Activated CD4-positive, alpha-beta T cell treated with anti-CD3 and anti-CD28 coated beads for 36 hours (primary cell): ENCODE measurements at regions not wholly inside any gene's neighbourhood (a gene's known extent, or its start where the extent isn't known, plus 50 kb on each side); places are given as distances from the start of the nearest gene placed in this dataset.

Experiments
- ATAC-seq: fragments of 200-7000 bp; cut with Tn5 transposase; one replicate; pipeline ENCODE4 v1.10.0; 2021; ENCODE audit warnings: mild to moderate bottlenecking, moderate library complexity
- CTCF ChIA-PET: fragments of 350-600 bp; sonication (Branson Sonifier 250); formaldehyde crosslinking; loops from one replicate; lab custom pipeline; 2021; ENCODE audit warnings: antibody characterized with exemption; lab: Charles Lee
- POLR2A ChIA-PET: fragments of 350-600 bp; sonication (Branson Sonifier 250); formaldehyde crosslinking; loops from one replicate; lab custom pipeline; 2021; ENCODE audit warnings: antibody characterized with exemption, inconsistent platforms; lab: Charles Lee
- DNase-seq: peaks from one replicate; pipeline ENCODE4 v3.0.0-alpha.2; 2020
- H3K27ac Mint-ChIP-seq: one replicate; pipeline ENCODE4 v1.8.0; 2021; ENCODE audit warnings: mixed read lengths
- H3K27me3 Mint-ChIP-seq: one replicate; pipeline ENCODE4 v1.8.0; 2021; ENCODE audit warnings: mixed read lengths
- H3K36me3 Mint-ChIP-seq: one replicate; pipeline ENCODE4 v1.8.0; 2021; ENCODE audit warnings: low read depth, mixed read lengths
- H3K4me1 Mint-ChIP-seq: one replicate; pipeline ENCODE4 v1.8.0; 2021; ENCODE audit warnings: mixed read lengths
- H3K4me3 Mint-ChIP-seq: one replicate; pipeline ENCODE4 v1.8.0; 2021; ENCODE audit warnings: mild to moderate bottlenecking, moderate library complexity, mixed read lengths
- H3K9me3 Mint-ChIP-seq: one replicate; pipeline ENCODE4 v1.8.0; 2021; ENCODE audit warnings: low read depth, mixed read lengths
- intact Hi-C, 2 experiments: fragments of 100-400 bp; cut with DNase I in 1 of 2; cut with micrococcal nuclease in 1 of 2; formaldehyde crosslinking; loops; one replicate each; pipeline versions ENCODE4 v1.14.2 to v1.15.1; 2022 to 2024; cut with DNase I, micrococcal nuclease

DNA sequence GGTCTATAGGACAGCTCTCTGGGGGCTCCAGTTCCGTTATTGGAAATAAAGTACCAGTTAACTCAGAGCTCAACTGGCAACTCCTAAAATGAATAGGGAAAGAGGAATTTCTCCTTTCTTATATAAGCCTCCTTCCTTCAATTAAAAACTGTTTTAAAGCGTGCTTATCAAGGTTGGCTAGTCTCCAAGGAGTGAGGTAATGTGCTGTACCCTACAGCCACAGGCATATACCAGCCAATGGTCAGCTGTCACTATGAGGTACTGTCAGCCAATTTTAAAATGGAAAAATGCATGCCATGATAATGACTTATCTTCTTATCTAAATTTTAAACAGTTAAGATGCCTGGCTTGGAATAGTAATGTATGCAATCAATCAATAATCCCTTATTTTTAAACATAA lies 76.2 kb downstream of the PLCE1 start:
- Mint-ChIP-seq H3K4me3 (no peak overlapping the region), H3K36me3 (no peaks in the 10 kb centered on the region), H3K27me3 (peaks cover 4% of the 10 kb centered on the region), H3K4me1 (no peaks in the 10 kb centered on the region), H3K9me3 (no peaks in the 10 kb centered on the region), H3K27ac (no peak overlapping the region)
- CTCF ChIA-PET, result no interaction called here
- DNase-seq (no peak), ATAC-seq (no peak)
- POLR2A ChIA-PET, result no interaction called here
- intact Hi-C loops, result no loop called here

DNA sequence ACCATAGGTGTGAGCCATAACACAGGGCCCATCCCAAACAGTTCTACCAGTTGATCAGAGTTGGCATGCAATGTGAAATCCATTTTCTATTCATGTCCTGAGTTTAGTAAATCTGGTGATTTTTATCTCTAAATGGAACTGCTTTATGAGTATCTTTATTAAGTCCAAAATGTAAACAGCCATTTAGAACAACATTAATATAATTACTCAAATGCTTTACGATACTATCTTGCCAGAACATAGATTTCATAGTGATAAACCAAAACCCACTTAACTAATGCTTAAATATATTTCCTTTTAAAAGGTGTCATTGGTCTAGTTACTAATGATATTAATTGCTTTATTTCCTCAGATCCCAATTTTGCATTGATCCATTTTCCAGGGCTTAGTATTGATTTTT lies 80.7 kb downstream of the PLCE1 start:
- DNase-seq (no peak), ATAC-seq (no peak)
- Mint-ChIP-seq H3K4me3 (no peak overlapping the region), H3K9me3 (no peaks in the 10 kb centered on the region), H3K36me3 (no peaks in the 10 kb centered on the region), H3K27me3 (peaks cover 4% of the 10 kb centered on the region), H3K4me1 (no peaks in the 10 kb centered on the region), H3K27ac (no peak overlapping the region)
- POLR2A ChIA-PET, result no interaction called here
- intact Hi-C loops, result no loop called here
- CTCF ChIA-PET, result no interaction called here

DNA sequence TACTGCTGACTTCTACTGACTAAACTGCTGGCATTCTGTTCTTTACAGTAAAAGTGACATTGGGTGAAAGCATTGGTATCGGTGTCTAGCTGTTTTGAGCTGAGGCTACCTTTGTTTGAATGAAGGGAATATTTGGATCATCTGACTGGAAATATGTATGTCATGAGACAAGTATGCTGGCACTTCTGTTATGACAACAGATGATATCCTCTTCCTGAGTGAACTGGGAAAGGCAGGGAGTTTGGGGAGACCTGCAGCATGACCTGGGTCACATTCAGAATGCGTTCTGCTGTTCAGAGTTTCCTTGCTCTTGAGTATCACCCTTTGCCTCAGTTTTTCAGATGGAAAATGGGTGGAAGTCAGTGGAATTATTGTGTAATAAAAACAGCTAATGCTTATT lies 81.8 kb downstream of the PLCE1 start:
- ATAC-seq (no peak), DNase-seq (no peak)
- Mint-ChIP-seq H3K27me3 (peaks cover 7% of the 10 kb centered on the region), H3K27ac (no peak overlapping the region), H3K36me3 (no peaks in the 10 kb centered on the region), H3K4me3 (no peak overlapping the region), H3K9me3 (no peaks in the 10 kb centered on the region), H3K4me1 (no peaks in the 10 kb centered on the region)
- POLR2A ChIA-PET, result no interaction called here
- intact Hi-C loops, result no loop called here
- CTCF ChIA-PET, result no interaction called here

DNA sequence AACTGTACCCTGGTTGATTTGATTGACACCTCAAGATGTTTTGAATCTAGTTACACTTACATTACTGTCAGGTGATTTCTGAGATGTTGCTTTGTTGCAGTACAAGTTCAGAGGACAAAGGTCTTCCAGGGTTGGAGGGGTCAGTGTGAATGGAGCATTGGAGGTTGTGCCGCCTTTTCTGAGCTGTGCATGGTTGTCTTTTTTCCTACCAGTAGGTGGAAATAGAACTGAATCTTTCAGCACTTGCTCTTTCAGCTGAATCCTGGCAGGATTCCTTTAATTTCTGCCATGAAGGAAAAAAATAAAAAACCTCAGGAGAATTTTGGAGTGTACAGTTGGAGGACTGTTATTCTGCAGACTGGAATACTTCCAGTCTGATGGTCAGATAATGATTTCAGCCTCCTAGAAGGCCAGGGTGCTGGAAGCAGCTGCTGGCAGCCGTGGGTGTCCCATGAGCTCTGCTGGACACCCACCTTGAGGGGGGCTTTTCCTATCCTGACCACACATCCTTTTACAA lies 82.7 kb downstream of the PLCE1 start:
- DNase-seq, result no peak
- Mint-ChIP-seq H3K27me3 (peaks cover 9% of the 10 kb centered on the region), H3K27ac (no peak overlapping the region), H3K9me3 (no peaks in the 10 kb centered on the region), H3K4me1 (no peaks in the 10 kb centered on the region), H3K36me3 (no peaks in the 10 kb centered on the region), H3K4me3 (no peak overlapping the region)
- POLR2A ChIA-PET, result interaction anchor here (0.6 kb wide), 1 partner anchor 22 kb away, joined by 4 read pairs; no protein-coding TSS in a partner anchor
- intact Hi-C loops, result no loop called here
- CTCF ChIA-PET, result no interaction called here
- ATAC-seq, result no peak

DNA sequence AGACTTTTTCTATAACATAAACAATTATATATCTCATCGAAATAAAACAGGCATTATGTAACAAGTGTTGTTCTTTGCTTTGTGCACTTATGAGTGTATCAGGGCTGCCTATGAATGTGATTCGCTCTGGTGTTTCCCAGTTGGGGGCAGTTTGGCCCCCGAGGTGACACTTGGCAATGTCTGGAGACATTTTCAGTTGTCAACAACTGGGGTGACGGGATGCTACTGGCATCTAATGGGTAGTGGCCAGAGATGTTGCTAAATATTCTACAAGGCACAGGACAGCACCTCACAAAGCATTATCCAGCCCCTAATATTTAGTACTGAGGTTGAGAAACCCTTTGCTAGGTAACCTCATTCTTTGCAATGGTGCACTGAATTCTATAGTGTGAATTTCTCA lies 83.3 kb downstream of the PLCE1 start:
- ATAC-seq (no peak), DNase-seq (no peak)
- POLR2A ChIA-PET, result interaction anchor here (0.6 kb wide), 1 partner anchor 21 kb away, joined by 4 read pairs; no protein-coding TSS in a partner anchor
- no peaks in the 10 kb centered on the region for H3K36me3 Mint-ChIP-seq
- H3K27ac Mint-ChIP-seq, result no peak overlapping the region
- no peak overlapping the region for H3K4me3 Mint-ChIP-seq
- peaks cover 3% of the 10 kb centered on the region for H3K9me3 Mint-ChIP-seq
- H3K4me1 Mint-ChIP-seq, result no peaks in the 10 kb centered on the region
- peaks cover 7% of the 10 kb centered on the region for H3K27me3 Mint-ChIP-seq
- intact Hi-C loops, result no loop called here
- CTCF ChIA-PET, result no interaction called here

DNA sequence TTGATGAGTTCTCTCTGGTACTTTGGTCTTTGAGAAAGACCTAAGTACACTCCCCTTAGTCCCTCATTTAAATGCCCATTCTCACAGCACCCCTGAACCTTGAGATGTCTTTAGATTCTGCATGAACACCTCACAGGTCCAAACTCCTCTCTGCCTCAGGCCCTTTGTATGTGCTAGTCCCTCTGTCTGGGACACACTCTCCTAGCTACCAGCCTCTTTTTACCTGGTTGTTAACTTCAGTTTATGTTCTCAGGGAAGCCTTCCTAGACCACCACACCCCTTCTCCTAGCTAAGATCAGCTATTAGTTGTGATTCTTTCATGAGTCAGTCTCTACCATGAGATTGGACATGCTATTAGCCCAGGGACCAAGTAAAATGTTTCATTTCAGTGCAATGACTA lies 86.4 kb downstream of the PLCE1 start:
- H3K36me3 Mint-ChIP-seq, result no peaks in the 10 kb centered on the region
- intact Hi-C loops, result no loop called here
- H3K27ac Mint-ChIP-seq, result no peak overlapping the region
- CTCF ChIA-PET, result no interaction called here
- H3K4me3 Mint-ChIP-seq, result no peak overlapping the region
- POLR2A ChIA-PET, result no interaction called here
- peaks cover 3% of the 10 kb centered on the region for H3K9me3 Mint-ChIP-seq
- ATAC-seq, result no peak
- no peak for DNase-seq
- peaks cover 7% of the 10 kb centered on the region for H3K27me3 Mint-ChIP-seq
- no peaks in the 10 kb centered on the region for H3K4me1 Mint-ChIP-seq

DNA sequence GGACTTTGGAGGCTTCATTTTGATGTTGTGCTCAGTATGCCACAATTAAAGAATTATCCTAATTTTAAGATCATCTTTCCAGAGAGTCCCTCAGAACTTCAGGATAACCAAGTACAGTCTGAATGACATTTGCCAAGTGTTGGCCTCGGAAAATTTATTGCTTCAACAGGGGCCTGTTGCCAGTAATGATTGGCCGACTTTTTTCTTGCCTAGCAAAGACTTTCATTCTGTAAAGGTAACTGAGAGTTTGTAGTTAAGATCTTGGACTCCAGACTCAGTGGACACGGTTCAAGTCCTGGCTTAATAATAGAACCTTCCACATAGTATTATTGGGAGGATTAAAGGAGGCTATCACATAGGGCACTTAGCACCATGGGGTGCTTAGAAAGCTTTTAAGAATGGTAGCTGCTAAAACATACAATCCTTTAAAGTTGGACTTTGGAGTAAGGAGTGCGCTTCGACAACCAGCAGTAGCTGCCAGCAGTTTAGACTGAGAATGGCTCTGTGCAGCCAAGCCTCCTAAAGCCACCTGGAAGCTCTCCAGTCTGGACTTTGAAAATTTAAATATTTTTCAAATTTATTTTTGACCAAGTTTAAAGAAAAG lies 90.0 kb downstream of the PLCE1 start:
- Mint-ChIP-seq H3K36me3 (no peaks in the 10 kb centered on the region), H3K27me3 (peaks cover 7% of the 10 kb centered on the region), H3K9me3 (peaks cover 3% of the 10 kb centered on the region), H3K4me3 (no peak overlapping the region), H3K27ac (no peak overlapping the region), H3K4me1 (no peaks in the 10 kb centered on the region)
- POLR2A ChIA-PET, result no interaction called here
- DNase-seq (no peak), ATAC-seq (no peak)
- CTCF ChIA-PET, result no interaction called here
- intact Hi-C loops, result no loop called here

DNA sequence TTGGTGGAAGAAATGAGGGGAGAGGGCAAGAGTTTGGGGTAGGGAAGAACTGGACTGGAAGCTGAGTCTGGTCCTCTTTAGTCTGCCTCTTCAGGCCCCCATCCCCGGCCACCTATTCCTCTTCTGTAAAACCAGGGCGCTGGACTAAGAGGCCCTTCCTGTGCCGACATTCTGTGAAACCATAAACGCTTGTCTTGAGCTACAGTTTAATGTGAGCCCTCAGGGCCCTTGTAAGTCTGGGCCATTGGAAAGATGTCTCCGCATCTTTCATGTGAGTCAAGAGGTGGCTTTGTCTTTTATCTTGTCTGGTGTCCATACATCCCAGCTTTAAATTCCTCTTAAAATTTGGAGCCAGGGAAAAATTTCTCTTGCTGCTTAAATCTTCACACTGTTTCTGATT lies 90.6 kb downstream of the PLCE1 start:
- no peaks in the 10 kb centered on the region for H3K4me1 Mint-ChIP-seq
- H3K36me3 Mint-ChIP-seq, result no peaks in the 10 kb centered on the region
- POLR2A ChIA-PET, result no interaction called here
- no peak for DNase-seq
- H3K27me3 Mint-ChIP-seq, result peaks cover 9% of the 10 kb centered on the region
- CTCF ChIA-PET, result no interaction called here
- H3K27ac Mint-ChIP-seq, result no peak overlapping the region
- H3K4me3 Mint-ChIP-seq, result no peak overlapping the region
- peaks cover 3% of the 10 kb centered on the region for H3K9me3 Mint-ChIP-seq
- intact Hi-C loops, result no loop called here
- ATAC-seq, result no peak

DNA sequence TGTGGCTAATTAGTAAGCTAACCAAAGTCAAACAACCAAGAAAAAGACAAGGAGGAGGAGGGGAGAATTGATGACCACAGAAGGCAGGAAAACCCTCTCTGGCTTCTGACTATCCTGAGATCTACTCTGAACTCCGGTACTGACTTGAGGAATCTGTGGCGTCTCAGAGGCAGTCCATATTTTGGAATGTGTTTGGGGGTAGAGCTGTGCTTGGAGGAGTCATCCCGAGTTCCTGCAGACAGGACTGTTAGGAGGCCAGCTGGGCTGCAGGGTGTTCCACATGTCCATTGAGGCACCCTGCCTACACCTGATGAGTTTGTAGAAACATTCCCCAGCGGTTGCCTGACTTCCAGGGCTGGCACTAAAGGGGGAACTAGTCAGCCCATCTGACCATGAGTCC lies 91.6 kb downstream of the PLCE1 start:
- Mint-ChIP-seq H3K27ac (no peak overlapping the region), H3K36me3 (no peaks in the 10 kb centered on the region), H3K4me1 (no peaks in the 10 kb centered on the region), H3K4me3 (no peak overlapping the region), H3K27me3 (peaks cover 6% of the 10 kb centered on the region), H3K9me3 (peaks cover 3% of the 10 kb centered on the region)
- intact Hi-C loops, result no loop called here
- DNase-seq (no peak), ATAC-seq (no peak)
- CTCF ChIA-PET, result interaction anchor here (0.6 kb wide), 1 partner anchor 672 kb away, joined by 3 read pairs; no protein-coding TSS in a partner anchor
- POLR2A ChIA-PET, result no interaction called here

DNA sequence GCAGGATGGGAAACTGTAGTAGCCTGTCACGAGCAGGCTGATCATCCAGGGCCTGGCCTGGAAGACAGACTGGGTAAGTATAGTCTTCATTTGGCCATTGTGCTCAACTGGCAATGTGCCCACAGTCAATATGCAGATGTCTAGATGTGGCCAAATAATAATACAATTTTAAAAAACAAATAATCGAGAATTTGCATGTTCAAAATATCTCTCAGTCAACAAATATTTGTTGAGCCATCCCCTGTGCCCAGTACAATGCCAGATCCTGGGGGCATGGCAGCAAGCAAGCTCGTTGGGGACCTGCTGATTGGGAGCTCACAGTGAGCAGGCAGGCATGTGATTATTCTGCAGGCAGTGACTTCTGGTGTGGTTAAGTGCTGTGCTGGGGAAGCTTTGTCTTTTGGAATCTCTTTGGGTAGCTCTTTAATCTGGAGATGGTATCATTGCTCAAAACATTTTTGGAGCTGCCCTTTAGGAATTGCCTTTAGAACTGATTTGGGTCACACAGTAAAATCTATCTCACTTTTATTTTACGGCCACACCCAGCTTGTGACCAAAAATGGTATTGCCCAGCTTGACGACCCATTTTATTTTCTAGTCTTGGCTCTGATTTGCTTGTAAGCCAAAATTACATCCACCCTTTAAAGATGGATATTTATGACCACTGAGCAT lies 92.2 kb downstream of the PLCE1 start:
- Mint-ChIP-seq H3K4me1 (no peaks in the 10 kb centered on the region), H3K27me3 (peaks cover 9% of the 10 kb centered on the region), H3K27ac (no peak overlapping the region), H3K36me3 (no peaks in the 10 kb centered on the region), H3K4me3 (no peak overlapping the region), H3K9me3 (peaks cover 3% of the 10 kb centered on the region)
- ATAC-seq (no peak), DNase-seq (no peak)
- ChIA-PET POLR2A (no interaction called here), CTCF (interaction anchor here (0.6 to 0.9 kb wide), 2 partner anchors 169 to 671 kb away, joined by 3 read pairs; no protein-coding TSS in a partner anchor)
- intact Hi-C loops, result no loop called here

DNA sequence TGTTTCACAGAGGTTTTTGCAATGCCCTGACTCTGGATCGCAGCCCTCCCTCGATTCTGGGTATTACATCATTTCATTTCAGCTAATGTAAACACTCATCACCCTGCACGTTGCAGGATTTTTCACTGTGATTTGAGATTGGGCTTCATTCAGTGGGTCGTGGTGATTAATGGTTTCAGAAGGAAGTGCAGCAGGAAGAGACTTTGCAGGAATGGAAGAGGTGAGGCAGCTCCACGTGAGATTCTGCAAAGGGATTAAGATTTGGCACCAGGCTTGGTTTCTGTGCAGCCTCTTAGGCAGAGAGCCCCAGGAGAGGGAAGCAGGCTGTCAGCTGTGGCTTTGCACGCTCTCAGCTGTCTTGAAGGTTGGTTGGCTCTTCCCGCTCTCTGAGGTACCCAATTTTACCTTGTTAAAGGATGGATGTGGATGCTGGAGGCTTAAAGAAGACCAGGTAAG lies 95.2 kb downstream of the PLCE1 start:
- CTCF ChIA-PET, result no interaction called here
- no peak overlapping the region for H3K27ac Mint-ChIP-seq
- POLR2A ChIA-PET, result no interaction called here
- ATAC-seq, result no peak
- no peaks in the 10 kb centered on the region for H3K4me1 Mint-ChIP-seq
- no peaks in the 10 kb centered on the region for H3K36me3 Mint-ChIP-seq
- H3K4me3 Mint-ChIP-seq, result no peak overlapping the region
- H3K27me3 Mint-ChIP-seq, result peaks cover 13% of the 10 kb centered on the region
- DNase-seq, result no peak
- intact Hi-C loops, result no loop called here
- no peaks in the 10 kb centered on the region for H3K9me3 Mint-ChIP-seq

DNA sequence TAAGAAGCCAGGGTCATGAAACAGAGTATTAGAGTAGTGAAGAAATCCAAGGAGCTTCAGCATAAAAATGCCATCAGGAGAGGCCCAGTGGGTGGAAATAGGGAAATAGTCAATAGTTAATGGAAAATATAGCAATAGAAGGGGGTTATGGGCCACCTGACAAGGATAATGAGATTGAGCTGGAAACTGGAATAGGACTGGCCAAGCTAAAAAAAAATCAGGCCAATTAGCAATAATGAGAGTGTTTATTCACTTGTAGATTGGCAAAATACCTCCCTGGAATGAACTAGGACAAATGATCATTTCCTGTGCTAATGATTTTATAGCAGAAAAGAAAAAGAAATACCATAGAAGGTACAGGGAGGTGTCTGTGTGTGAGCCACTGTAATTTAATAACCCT lies 97.9 kb downstream of the PLCE1 start:
- H3K4me1 Mint-ChIP-seq, result no peaks in the 10 kb centered on the region
- DNase-seq (no peak), ATAC-seq (no peak)
- intact Hi-C loops, result no loop called here
- H3K27me3 Mint-ChIP-seq, result peaks cover 16% of the 10 kb centered on the region
- H3K27ac Mint-ChIP-seq, result no peak overlapping the region
- POLR2A ChIA-PET, result no interaction called here
- no peaks in the 10 kb centered on the region for H3K36me3 Mint-ChIP-seq
- H3K4me3 Mint-ChIP-seq, result no peak overlapping the region
- H3K9me3 Mint-ChIP-seq, result no peaks in the 10 kb centered on the region
- CTCF ChIA-PET, result no interaction called here
